SU-DHL-6 (cell line): ENCODE measurements at regions not wholly inside any gene's neighbourhood (a gene's known extent, or its start where the extent isn't known, plus 50 kb on each side); places are given as distances from the start of the nearest gene placed in this dataset.

Experiments used
- CTCF ChIP-seq: fragments of 200-600 bp; sonication (generic); IDR thresholded peaks from one replicate; pipeline ENCODE4 v1.5.1; 2017; ENCODE audit warnings: antibody characterized with exemption, mild to moderate bottlenecking, low read length, moderate library complexity; ENCODE audit not compliant: insufficient read depth, poor library complexity, severe bottlenecking
- EZH2phosphoT487 ChIP-seq: fragments of 200-600 bp; sonication (generic), shearing (Covaris generic); conservative IDR thresholded peaks from 2 replicates; pipeline ENCODE4 v1.6.1; 2018; ENCODE audit warnings: mild to moderate bottlenecking, antibody characterized with exemption, low read length, moderate library complexity, mixed read lengths

- TF ChIP-seq CTCF (no peak), EZH2phosphoT487 (no peak)
These were observed 192.3 kb upstream of the FOXN2 start for GRCh38 chr2:48122166-48122565.
